Left colon (tissue), 2 donors: ENCODE measurements at regions not wholly inside any gene's neighbourhood (a gene's known extent, or its start where the extent isn't known, plus 50 kb on each side); places are given as distances from the start of the nearest gene placed in this dataset.

Experiments used
- ATAC-seq: fragments of 200-7000 bp; cut with Tn5 transposase; one replicate; pipeline ENCODE4 v1.9.1; 2020; ENCODE audit warnings: mild to moderate bottlenecking, moderate library complexity
- DNase-seq, 2 donors: peaks; one replicate each; pipeline ENCODE4 v3.0.0-alpha.2; 2020
- intact Hi-C, 2 donors: fragments of 100-400 bp; cut with DNase I in 1 of 2; cut with micrococcal nuclease in 1 of 2; formaldehyde crosslinking; loops; one replicate each; pipeline versions ENCODE4 v1.11.2 to v1.14.0; 2022; cut with DNase I, micrococcal nuclease
- donor health status: DM: no; HTN: no; CAD: no.
- donor health status: DM: yes; HTN: yes; CAD: no.

DNA sequence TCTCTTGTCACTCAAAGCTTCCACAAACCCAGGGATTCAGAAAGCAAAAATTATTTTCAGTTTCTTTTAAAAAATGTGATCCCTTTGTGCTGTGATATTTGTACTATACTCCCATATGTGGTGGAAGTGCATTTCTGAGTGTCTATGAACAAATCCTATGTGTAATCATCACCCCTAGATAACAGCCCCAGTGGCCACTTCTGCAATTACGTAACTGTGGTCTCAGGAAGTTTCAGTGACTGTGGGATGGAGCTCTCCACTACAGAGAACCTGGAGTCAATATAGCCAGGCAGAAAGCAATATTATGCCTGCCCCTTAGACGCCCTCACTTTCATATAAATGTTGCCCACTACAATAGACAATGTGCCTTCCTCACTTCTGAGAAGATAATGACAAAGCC lies 1101.7 kb upstream of the GHITM start:
- no peak for DNase-seq
- no peak for ATAC-seq
- intact Hi-C loops: no loop called here

- no peak for ATAC-seq
- intact Hi-C loops: no loop called here
- DNase-seq: no peak
Measured at GRCh38 chr10:83038631-83039030, 1100.7 kb upstream of the GHITM start.

- ATAC-seq: no peak
- no peak for DNase-seq
- intact Hi-C loops: no loop called here
Measured at GRCh38 chr10:83045731-83046130, 1093.6 kb upstream of the GHITM start.

DNA sequence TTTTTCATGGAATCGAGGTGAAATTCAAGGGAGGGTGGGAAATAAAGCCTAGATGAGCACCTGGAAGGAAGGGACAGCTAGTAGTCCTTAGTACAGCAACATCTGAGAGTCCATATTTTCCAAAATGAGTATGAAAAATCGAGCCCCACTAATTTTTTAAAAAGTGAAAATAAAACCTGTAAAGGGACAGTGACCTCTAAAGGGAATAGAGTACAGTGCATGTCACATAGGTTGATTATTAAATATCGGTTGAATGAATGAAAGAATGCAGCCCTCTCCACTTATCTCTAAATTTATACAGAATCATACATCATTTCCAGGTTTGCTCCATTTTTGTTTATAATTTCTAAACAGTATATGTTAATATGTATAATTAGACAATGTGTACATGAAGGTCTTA lies 1088.5 kb upstream of the GHITM start:
- no peak for DNase-seq
- ATAC-seq: no peak
- intact Hi-C loops: no loop called here

DNA sequence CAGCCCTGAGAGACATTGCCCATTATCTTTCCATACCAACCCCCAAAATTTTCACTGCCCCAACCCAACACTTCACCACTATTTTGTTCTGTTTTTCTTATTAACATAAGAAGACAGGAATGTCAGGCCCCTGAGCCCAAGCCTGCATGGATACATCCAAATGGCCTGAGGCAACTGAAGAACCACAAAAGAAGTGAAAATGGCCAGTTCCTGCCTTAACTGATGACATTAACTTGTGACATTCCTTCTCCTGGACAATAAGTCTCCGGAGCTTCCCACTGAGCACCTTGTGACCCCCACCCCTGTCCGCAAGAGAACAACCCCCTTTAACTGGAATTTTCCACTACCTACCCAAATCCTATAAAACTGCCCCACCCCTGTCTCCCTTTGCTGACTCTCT lies 1076.4 kb upstream of the GHITM start:
- intact Hi-C loops: no loop called here
- DNase-seq: no peak
- ATAC-seq: no peak

- DNase-seq: no peak
Measured at GRCh38 chr10:83073472-83073871, 1065.8 kb upstream of the GHITM start.

GRCh38 chr10:83075016-83075814 lies 1064.1 kb upstream of the GHITM start:
- intact Hi-C loops: no loop called here
- ATAC-seq (no peak), DNase-seq (no peak)

More at GRCh38 chr10:83073472-83073871, 1065.8 kb upstream of the GHITM start:
- ATAC-seq: no peak
- intact Hi-C loops: no loop called here

DNA sequence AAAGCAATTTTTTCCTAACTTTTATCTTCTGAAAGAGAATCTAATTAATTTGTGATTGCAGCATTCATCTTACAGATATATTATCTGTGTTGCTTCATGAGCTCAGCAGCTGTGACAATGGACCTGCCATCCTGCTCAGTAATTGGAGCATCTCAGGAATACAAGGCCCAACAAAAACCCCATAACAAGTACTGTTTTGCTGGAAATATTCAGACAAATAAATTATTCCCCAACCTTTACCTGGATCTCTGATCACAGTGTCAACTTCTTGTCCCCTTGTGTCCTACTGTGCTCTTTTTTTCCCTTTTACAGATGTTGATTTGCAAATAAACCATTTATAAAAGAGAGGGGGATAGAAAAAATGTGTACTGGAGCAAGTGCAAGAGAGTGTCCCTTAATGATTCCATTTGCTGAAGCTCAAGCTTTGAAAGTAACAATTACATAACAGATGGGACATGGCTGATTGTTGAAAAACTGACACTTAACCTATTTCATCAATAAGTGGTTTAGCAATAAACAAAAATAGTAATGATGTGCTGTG lies 1063.4 kb upstream of the GHITM start:
- DNase-seq (no peak), ATAC-seq (no peak)
- intact Hi-C loops: no loop called here

DNA sequence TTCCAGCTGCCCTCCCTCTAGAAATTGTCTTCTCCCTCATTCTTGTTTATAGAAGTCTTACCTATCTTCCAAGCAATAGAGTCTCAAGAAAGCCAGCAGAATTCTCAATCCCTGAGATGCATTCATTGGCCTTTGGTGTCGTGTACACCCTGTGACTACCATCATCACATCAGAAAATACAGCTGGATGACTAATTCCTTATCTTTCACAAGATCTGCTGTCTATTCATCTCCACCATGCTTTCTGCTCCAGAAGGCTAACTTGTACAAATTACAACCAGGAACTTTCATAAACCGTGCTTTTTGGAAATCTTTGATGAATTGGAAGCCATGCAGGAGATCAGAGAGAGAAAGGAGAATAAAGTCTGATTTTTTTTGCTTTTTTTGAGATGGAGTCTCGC lies 1062.9 kb upstream of the GHITM start:
- intact Hi-C loops: no loop called here
- ATAC-seq: no peak
- DNase-seq: no peak

GRCh38 chr10:83078160-83078559 lies 1061.1 kb upstream of the GHITM start:
- ATAC-seq: no peak
- intact Hi-C loops: no loop called here
- no peak for DNase-seq

GRCh38 chr10:83078645-83079044 lies 1060.7 kb upstream of the GHITM start:
- ATAC-seq (no peak), DNase-seq (no peak)
- intact Hi-C loops: no loop called here

DNA sequence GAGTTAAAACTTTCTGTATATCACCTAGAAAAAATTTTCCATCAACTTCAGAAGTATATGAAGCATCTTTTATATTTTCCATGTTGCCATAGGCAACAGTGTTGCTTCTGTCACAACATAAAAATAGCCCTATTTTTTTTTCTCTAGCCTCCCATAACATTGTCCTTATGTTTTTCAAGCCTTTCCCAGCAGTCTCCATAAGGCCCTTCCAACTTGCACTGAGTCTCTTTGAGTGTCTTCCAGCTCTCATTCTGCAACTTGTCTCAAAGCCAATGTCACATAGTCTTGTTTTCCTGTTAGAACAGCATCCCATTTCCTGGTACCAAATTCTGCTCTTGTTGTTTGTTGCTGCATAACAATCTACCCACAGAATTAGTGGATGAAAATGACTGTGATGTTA lies 1055.5 kb upstream of the GHITM start:
- ATAC-seq (no peak), DNase-seq (no peak)
- intact Hi-C loops: no loop called here

- no peak for ATAC-seq
- no peak for DNase-seq
- intact Hi-C loops: no loop called here
Measured at GRCh38 chr10:83089335-83089734, 1050.0 kb upstream of the GHITM start.

DNA sequence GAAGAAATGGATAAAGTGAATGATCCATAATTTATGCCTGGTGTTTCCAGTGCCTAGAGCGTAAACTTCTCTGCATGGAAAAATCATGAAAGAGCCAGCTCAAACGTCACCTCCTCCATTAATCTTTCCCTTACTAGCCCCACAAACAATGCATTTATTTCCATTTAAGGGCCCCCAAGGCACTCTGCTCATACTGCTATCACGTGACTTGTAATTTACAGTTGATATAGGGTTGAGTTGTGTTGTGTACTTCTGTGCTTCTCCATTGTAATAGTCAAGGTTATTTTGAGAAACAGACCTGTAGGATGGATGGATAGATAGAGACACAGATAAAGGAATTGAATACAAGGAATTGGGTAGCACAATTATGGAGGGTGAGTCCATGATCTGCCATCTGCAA lies 1034.7 kb upstream of the GHITM start:
- ATAC-seq (no peak), DNase-seq (no peak)
- intact Hi-C loops: no loop called here

DNA sequence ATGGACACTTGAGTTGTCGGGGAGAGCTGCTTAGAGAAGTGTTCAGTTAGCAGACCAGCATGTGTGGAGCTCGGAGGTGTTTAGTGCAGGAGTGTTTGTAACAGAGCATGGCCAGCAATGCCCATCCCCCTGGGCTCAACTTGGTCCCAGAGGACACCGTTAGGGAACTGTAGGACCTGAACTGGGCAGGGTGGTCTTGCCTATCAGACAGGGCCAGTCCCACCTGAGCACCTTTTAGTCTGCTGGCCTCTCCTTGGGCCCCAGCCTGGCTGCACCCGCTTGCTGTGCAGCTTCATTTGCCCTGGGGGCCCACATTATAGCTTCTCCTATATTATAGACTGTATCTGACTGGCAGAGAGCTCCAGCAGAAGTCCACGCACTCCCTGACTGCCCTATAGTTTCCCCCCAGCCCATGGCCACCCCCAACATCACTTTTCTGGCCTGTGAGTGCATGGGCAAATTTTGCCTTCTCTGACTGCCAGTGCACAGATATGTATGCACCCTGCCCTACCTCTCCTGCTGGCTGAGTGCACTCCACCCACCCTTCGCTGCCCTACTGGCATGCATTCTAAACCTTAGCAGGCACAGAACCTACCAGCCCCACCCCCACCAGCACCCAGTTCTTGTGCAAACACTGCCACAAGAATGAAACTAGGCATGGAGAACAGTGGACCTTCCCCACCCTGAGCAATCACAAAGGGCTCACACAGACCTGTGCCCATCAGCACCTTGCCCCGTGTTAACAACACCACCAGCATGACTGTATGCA lies 1030.6 kb upstream of the GHITM start:
- intact Hi-C loops: no loop called here
- no peak for DNase-seq
- no peak for ATAC-seq

DNA sequence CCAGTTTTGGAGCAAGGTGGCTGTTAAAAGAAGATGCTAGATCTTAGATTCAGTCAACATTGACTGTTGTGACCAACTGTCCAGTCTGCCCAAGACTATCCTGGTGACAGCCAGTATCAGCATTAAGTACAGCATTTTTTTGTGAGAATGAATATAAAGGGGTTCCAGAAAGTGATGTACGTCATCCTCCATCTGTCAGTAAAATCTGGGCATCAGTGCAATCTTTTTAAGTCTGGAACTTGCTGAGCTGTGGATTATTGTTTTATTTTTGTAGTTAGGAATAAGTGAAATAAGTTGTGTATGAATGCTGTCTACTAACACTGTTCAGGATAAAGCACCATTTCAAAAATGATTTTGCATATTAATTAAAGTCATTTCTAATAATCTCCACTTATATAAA lies 1020.0 kb upstream of the GHITM start:
- intact Hi-C loops: no loop called here
- DNase-seq: no peak
- ATAC-seq: no peak

DNA sequence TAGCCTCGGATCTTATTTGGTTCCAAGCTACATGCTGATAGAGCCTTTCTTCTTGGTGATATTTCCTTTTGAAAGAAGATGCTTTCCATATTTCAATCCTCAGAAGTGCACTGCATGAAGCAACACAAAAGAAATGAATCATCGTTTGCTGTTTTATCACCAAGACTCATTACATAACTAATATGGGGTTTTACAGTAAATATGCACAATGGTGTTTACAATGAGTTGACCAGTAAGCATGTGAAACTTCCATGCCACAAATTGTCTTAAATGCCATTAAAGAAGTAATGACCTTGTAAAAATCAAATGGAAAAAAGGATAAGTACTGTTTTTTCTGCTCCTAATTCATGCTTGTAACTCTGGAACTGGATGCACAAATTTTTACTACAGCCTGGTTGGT lies 1017.0 kb upstream of the GHITM start:
- no peak for DNase-seq
- intact Hi-C loops: no loop called here
- ATAC-seq: no peak

GRCh38 chr10:83127942-83128575 lies 1011.2 kb upstream of the GHITM start:
- ATAC-seq (no peak), DNase-seq (no peak)
- intact Hi-C loops: no loop called here

GRCh38 chr10:83140811-83141210 lies 998.5 kb upstream of the GHITM start:
- intact Hi-C loops: no loop called here
- ATAC-seq (no peak), DNase-seq (no peak)

- DNase-seq (no peak), ATAC-seq (no peak)
- intact Hi-C loops: no loop called here
Measured at GRCh38 chr10:83142074-83142563, 997.2 kb upstream of the GHITM start.
